ENCODE measurements at regions not wholly inside any gene's neighbourhood (a gene's known extent, or its start where the extent isn't known, plus 50 kb on each side); places are given as distances from the start of the nearest gene placed in this dataset.
A peak's percentile ranks its signal among the peaks of the same experiment; 100 is the strongest.

- no peak for TF ChIP-seq CTCF (conservative IDR thresholded peaks at IDR 0.05)
- TF ChIP-seq EZH2 (IDR thresholded peaks at IDR 0.05; ENCODE audit: low read depth), result no peak
- Histone ChIP-seq H3K36me3 (ENCODE audit: low read depth) (no peaks in the 10 kb centered on the region), H2AFZ (no peak overlapping the region), H3F3A (ENCODE audit: insufficient read depth, low read depth) (no peaks in the 10 kb centered on the region), H3K9me2 (ENCODE audit: insufficient read depth) (peaks cover 3% of the 10 kb centered on the region; the same call in 1 of the 2 replicates), H3K4me1 (replicated peaks; ENCODE audit: insufficient read depth) (no peaks in the 10 kb centered on the region), H3K4me3 (no peak overlapping the region), H3K79me2 (ENCODE audit: low read depth) (no peaks in the 10 kb centered on the region), H4K20me1 (ENCODE audit: insufficient read depth) (no peaks in the 10 kb centered on the region), H3K4me2 (no peak overlapping the region), H3K9me3 (ENCODE audit: insufficient read depth, low read depth) (no peaks in the 10 kb centered on the region), H3K27me3 (ENCODE audit: insufficient read depth, low read depth) (no peaks in the 10 kb centered on the region), H3K27ac (no peak overlapping the region)
- DNase-seq, result peak in 1 of 2 experiments; percentile 3
- no TSS peak for BruUV-seq (replicated peaks)
- intact Hi-C loops (cut with micrococcal nuclease; ENCODE audit: unreplicated experiment), result no loop called here
- CTCF ChIA-PET, result no interaction called here
- POLR2A ChIA-PET (ENCODE audit: unreplicated experiment), result no interaction called here
These were observed 844.9 kb downstream of the KCNT2 start for GRCh38 chr1:195763146-195763906.

DNA sequence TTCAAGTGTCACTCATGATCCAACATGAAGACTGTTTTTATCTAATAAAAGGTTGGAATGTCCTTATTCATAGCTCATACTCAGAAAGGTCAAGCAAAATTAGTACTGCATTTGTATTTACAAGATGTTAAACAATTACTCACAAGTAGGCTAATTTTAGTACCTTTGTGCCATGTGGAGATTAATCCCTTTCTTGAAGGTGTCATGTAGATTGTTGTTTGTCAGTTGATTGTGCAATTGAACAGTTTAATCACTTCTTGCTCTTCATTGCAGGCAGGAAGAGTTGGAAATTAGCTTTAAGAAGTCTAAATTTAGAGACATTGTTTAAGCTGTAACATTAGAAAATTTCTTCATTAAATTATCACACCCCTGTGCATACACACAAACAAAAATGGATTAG is 847.1 kb downstream of the KCNT2 start:
- no peak for DNase-seq
- no peak overlapping the region for H3K4me3 ChIP-seq
- H3K4me1 ChIP-seq (replicated peaks; ENCODE audit: insufficient read depth), result no peaks in the 10 kb centered on the region
- no peaks in the 10 kb centered on the region for H3K27me3 ChIP-seq (ENCODE audit: insufficient read depth, low read depth)
- no peaks in the 10 kb centered on the region for H3K9me3 ChIP-seq (ENCODE audit: insufficient read depth, low read depth)
- H4K20me1 ChIP-seq (ENCODE audit: insufficient read depth), result no peaks in the 10 kb centered on the region
- H2AFZ ChIP-seq, result no peak overlapping the region
- TF ChIP-seq EZH2 (IDR thresholded peaks at IDR 0.05; ENCODE audit: low read depth) (no peak), CTCF (conservative IDR thresholded peaks at IDR 0.05) (no peak)
- no peaks in the 10 kb centered on the region for H3F3A ChIP-seq (ENCODE audit: insufficient read depth, low read depth)
- H3K9me2 ChIP-seq (ENCODE audit: insufficient read depth), result peaks cover 1% of the 10 kb centered on the region; the same call in 1 of the 2 replicates
- BruUV-seq (replicated peaks), result no TSS peak
- POLR2A ChIA-PET (ENCODE audit: unreplicated experiment), result no interaction called here
- no peak overlapping the region for H3K4me2 ChIP-seq
- H3K27ac ChIP-seq, result no peak overlapping the region
- intact Hi-C loops (cut with micrococcal nuclease; ENCODE audit: unreplicated experiment), result no loop called here
- CTCF ChIA-PET, result no interaction called here
- H3K79me2 ChIP-seq (ENCODE audit: low read depth), result no peaks in the 10 kb centered on the region
- H3K36me3 ChIP-seq (ENCODE audit: low read depth), result no peaks in the 10 kb centered on the region

- ChIA-PET CTCF (no interaction called here), POLR2A (ENCODE audit: unreplicated experiment) (no interaction called here)
- H3K9me3 ChIP-seq (ENCODE audit: insufficient read depth, low read depth), result no peaks in the 10 kb centered on the region
- H3K27me3 ChIP-seq (ENCODE audit: insufficient read depth, low read depth), result no peaks in the 10 kb centered on the region
- BruUV-seq (replicated peaks), result no TSS peak
- no peaks in the 10 kb centered on the region for H3K79me2 ChIP-seq (ENCODE audit: low read depth)
- H4K20me1 ChIP-seq (ENCODE audit: insufficient read depth), result no peaks in the 10 kb centered on the region
- TF ChIP-seq EZH2 (IDR thresholded peaks at IDR 0.05; ENCODE audit: low read depth) (no peak), CTCF (conservative IDR thresholded peaks at IDR 0.05) (no peak)
- H3K4me1 ChIP-seq (replicated peaks; ENCODE audit: insufficient read depth), result no peaks in the 10 kb centered on the region
- H3K4me3 ChIP-seq, result no peak overlapping the region
- H3K27ac ChIP-seq, result no peak overlapping the region
- intact Hi-C loops (cut with micrococcal nuclease; ENCODE audit: unreplicated experiment), result no loop called here
- H3K9me2 ChIP-seq (ENCODE audit: insufficient read depth), result no peaks in the 10 kb centered on the region
- H3K36me3 ChIP-seq (ENCODE audit: low read depth), result no peaks in the 10 kb centered on the region
- no peak overlapping the region for H3K4me2 ChIP-seq
- no peak for DNase-seq
- H3F3A ChIP-seq (ENCODE audit: insufficient read depth, low read depth), result no peaks in the 10 kb centered on the region
- no peak overlapping the region for H2AFZ ChIP-seq
These were observed 852.1 kb downstream of the KCNT2 start for GRCh38 chr1:195756109-195756508.

All from PC-9 (cell line).